GM18868 (cell line): ENCODE measurements at regions not wholly inside any gene's neighbourhood (a gene's known extent, or its start where the extent isn't known, plus 50 kb on each side); places are given as distances from the start of the nearest gene placed in this dataset.
A peak's percentile ranks its signal among the peaks of the same experiment; 100 is the strongest.

Experiments used
- ATAC-seq: cut with Tn5 transposase; IDR thresholded peaks from one replicate; pipeline ENCODE4 v1.9.1; 2021; ENCODE audit warnings: mild to moderate bottlenecking, moderate library complexity; ENCODE audit not compliant: unreplicated experiment

DNA sequence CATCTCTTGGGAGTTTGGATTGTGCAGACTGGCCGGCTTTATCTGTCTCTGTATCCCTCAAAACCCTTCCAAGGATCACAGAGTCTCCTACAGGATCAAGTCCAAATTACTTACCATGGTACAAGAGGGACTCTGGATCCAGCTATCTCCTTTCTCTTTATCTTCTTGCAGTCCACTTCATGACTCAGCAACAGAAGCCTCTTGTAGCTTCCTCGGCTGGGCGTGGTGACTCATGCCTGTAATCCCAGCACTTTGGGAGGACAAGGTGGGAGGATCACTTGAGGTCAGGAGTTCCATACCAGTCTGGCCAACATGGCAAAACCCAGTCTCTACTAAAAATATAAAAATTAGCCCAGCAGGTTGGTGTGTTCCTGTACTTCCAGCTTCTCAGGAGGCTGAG lies 189.7 kb downstream of the BCAT1 start:
- ATAC-seq, result no peak

- no peak for ATAC-seq
Observed at GRCh38 chr12:24756479-24757024, 192.3 kb downstream of the BCAT1 start.

- ATAC-seq, result no peak
Observed at GRCh38 chr12:24754690-24755638, 193.9 kb downstream of the BCAT1 start.

- ATAC-seq, result no peak
Observed at GRCh38 chr12:24752763-24753462, 196.0 kb downstream of the BCAT1 start.

- no peak for ATAC-seq
Observed at GRCh38 chr12:24751181-24751580, 197.7 kb downstream of the BCAT1 start.

DNA sequence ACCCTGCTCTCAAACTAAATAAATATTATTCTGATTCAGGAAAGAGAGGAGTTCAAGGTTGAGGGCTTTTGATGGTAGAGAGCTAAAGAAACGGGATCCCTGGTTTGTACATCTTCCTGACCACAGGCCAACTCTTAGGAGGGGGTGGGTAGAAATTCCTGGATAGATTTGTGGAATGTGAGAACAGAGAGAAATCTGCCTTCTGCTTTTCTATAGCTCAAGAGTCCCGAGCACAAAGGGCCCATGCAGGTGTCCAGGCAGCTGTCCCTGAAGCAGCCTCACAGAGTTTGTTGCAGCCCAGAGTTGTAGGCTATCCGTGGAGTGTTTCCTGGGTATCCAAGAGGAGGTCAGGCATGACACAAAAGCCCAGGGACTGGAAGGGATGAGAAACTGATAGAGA lies 198.6 kb downstream of the BCAT1 start:
- ATAC-seq, result no peak

DNA sequence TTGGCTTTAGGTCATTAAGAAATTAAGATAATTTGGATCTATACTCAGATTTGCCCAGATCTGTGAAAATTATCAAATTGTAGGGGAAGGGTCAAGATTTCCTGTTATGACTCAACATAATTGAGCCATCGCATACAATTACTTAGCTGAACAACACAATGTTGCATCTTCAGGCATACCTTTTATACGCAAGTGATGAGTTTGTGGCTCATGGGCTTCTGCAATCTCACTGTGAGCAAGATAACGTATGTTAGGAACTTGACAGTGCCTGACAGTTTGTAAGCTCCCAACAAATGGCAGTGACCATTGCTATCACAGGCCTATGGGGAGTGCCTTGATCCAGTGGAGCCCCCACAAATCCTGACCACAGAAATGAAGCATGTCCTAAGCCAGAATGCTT lies 199.7 kb downstream of the BCAT1 start:
- no peak for ATAC-seq

DNA sequence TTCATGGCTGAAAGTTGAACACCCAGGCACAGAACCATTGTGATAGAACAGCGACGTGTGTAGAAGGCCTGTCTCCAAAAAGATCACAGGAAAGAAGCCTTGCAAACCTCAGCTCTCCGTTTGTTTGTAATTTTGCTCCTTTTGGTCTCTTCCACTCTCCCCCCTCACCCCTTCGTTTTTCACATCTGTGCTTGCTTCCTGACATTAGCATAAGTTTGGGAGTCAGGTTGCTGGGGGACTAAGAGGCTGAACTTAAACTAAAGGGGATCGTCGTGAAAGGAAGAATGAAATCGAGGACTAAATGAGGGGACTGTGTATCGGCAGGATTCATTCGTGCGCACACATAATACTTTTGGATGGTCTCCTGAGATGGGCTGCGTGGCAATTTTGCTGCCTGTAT lies 200.6 kb downstream of the BCAT1 start:
- ATAC-seq, result no peak

DNA sequence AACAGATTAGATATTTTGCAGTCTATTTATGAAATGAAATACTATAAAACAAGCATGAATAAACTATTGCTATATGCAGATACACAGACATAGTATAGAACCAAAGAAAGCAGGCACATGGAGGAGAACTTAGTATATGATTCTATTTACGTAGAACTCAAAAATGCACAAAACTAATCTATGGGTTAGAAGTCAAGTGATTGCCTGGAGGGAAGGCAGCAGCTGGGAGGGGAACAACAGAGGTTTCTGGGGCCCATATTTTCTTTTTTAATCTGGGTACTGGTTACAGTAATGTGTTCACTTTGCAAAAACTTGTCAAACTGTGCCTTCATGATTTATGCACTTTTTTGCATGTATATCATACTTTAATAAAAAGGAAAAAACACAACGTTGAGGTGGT lies 202.0 kb downstream of the BCAT1 start:
- ATAC-seq, result no peak

GRCh38 chr12:24746006-24746671 lies 202.8 kb downstream of the BCAT1 start:
- ATAC-seq, result no peak

DNA sequence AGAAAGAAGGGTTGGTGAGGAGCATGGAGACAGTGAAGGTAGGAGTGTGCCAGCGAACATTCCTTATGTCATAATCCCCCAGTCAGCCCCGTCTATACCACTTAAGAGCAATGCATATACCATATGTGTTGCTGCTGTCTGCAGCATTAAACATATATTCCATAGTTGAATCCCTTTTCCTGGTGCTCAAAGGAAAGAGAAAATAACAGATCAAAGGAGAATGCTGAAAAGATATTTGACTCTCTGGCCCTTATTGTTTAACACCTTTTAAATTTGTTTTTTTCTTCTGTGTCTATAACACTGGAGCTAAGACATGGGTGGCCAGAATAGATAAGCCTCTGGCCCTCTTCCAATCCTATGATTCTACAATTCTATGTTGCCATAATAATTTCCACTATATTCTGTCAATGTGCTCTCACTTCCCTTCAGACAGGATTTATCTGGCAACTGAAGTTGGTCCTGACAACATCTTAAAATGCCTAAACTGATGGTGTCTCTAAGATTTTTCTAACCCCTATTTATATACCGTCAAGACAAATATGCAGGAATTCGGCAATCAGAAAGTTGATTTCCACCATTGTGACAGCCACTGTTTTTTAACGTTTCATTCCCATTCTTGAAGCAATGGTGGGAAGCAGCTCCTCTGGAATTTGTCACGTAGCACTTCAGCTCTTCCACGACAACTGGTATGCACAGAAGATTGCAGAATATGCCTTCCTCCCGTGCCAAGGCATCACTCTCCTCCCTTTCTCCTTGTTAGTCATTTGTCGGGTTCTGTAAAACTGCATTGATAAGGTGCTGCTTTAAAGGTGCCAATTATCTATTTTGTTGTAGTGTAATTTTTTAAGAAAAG lies 204.7 kb downstream of the BCAT1 start:
- no peak for ATAC-seq

- ATAC-seq, result peak; percentile 84
Observed at GRCh38 chr12:24742378-24742777, 206.5 kb downstream of the BCAT1 start.

DNA sequence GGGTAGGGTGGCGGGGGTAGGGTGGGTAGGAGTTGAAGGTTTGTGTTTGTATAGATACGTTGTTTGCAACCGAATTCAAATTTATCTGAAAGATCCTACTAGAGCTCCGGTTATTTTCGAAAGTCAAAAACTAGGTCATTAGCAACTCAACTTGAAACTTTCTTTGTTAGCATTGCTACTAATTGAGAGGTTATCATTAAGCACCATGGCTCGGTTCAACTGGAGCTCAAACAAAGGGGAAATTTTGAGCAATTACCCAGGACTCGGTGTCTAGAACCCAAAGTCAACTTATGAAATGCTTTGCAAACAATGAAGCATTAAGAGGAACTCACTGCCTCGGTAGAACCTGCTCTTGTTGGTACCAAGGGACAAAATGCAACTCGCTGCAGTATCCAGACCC lies 207.7 kb downstream of the BCAT1 start:
- ATAC-seq, result peak; percentile 75

GRCh38 chr12:24739106-24739779 lies 209.7 kb downstream of the BCAT1 start:
- no peak for ATAC-seq

- ATAC-seq, result no peak
Observed at GRCh38 chr12:24738441-24738840, 210.5 kb downstream of the BCAT1 start.

DNA sequence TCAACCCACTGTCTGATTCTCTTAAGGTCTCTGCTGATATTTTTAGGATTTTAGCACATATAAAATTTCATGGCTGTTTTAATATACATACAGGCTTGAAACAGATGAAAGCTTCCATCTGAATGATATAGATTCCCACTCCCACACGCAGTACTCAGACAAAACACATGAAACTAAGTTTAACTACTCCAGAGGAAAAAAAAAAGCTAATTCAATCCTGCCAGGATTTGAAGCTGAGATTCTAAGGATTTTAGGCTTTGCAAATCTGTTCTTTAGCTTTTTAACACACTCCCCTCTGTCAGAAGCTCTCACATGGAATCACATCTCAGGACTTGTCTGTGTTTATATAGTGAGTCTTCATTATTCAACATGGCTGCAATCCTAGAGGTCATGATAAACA lies 217.3 kb downstream of the BCAT1 start:
- ATAC-seq, result no peak

DNA sequence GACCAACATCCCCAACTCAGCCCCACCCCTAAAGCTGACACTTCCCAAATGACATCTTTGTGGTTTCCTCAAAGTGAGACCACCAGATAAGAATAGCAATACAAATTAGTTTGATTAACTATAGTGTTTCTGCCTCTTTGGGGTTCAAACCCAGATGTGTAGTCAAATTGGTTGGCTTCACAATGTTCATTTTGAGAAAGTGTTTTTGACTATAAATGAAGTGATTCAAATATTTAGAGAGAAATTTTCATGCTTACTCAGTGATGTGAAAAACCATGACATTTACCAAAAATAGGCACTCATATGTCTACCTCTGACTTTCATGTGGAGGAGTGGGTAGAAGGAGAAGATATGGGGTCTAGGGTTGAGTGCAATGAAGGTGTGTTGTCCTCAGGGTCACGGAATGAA lies 218.4 kb downstream of the BCAT1 start:
- peak; percentile 39 for ATAC-seq

DNA sequence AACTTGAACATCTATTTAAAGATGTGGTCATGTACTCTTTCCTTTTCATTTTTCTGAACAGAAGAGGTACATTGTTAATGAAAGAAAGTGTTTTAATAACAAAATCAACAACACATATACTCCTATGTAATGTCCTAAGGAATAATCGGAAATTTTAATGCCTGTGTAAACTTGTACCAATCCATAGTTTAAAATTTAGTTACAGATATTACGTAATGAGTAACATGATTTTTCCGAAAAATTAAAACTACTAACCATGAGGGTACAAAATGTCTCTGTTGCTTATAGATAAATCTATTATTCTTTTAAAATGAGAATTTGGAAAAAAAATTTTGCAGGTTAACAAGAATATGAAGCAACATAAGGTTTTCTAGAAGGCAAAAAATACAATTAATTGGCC lies 220.1 kb downstream of the BCAT1 start:
- ATAC-seq, result no peak

DNA sequence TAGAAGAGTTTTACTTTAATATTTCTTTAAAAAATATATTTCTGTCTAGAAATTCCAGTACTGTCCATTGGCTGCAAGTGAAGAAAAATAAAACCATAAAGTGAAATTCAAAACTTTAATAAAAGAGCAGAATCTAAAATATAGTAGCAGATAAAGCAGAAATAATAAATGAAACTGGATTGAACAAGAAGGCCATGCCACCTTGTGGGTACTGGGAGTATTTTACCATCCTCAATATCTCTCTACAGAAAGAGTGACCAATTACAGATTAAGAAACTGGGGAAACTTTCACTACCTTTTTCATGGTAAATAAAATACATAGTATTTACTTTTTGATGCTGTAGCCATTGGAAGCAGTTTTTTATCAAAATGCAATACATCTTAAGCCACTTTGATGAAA lies 220.5 kb downstream of the BCAT1 start:
- ATAC-seq, result peak; percentile 71

- ATAC-seq, result no peak
Observed at GRCh38 chr12:24725616-24726015, 223.3 kb downstream of the BCAT1 start.
